ENCODE measurements at regions not wholly inside any gene's neighbourhood (a gene's known extent, or its start where the extent isn't known, plus 50 kb on each side); places are given as distances from the start of the nearest gene placed in this dataset.

- no peak overlapping the region for H2BK5ac ChIP-seq (ENCODE audit: low read depth, low read length, poor library complexity, severe bottlenecking)
- intact Hi-C loops (cut with micrococcal nuclease) (no loop called here), dilution Hi-C loops (cut with HindIII; ENCODE audit: low sequenced_read_pairs, unreplicated experiment) (no loop called here), in situ Hi-C loops (cut with MboI; ENCODE audit: low sequenced_read_pairs) (no loop called here)
- H4K8ac ChIP-seq (ENCODE audit: low read depth in 2 of 2, low read length in 2 of 2): no peak overlapping the region
- no peak overlapping the region for H2AFZ ChIP-seq (replicated peaks; ENCODE audit: low read length, poor library complexity)
- no peaks in the 10 kb centered on the region for H3K36me3 ChIP-seq (ENCODE audit: control insufficient read depth, insufficient read depth, low read length)
- no TSS peak for BruUV-seq (replicated peaks)
- H3K27me3 ChIP-seq (ENCODE audit: control insufficient read depth, insufficient read depth, low read length): no peaks in the 10 kb centered on the region
- DNase-seq (no peak), ATAC-seq (ENCODE audit: low read depth) (no peak)
- H2BK120ac ChIP-seq (ENCODE audit: low read depth, low read length): no peak overlapping the region
- no CpG with 5 or more reads among the region's 1 CpG for WGBS, 2 experiments (ENCODE audit: extremely low coverage in 2 of 2, insufficient read length in 1 of 2)
- CTCF ChIA-PET: no interaction called here
- no peak overlapping the region for H3K4ac ChIP-seq (ENCODE audit: low read depth, low read length)
- no peak overlapping the region for H3K18ac ChIP-seq (ENCODE audit: low read depth, low read length)
- H4K20me1 ChIP-seq (ENCODE audit: insufficient read depth, low read length): no peaks in the 10 kb centered on the region
- H3K27ac ChIP-seq (ENCODE audit: insufficient read depth, low read length): no peak overlapping the region
- no peak overlapping the region for H4K91ac ChIP-seq (ENCODE audit: insufficient read depth, low read depth, low read length)
- H2AK5ac ChIP-seq (ENCODE audit: low read depth, low read length): no peak overlapping the region
- H3K14ac ChIP-seq (replicated peaks; ENCODE audit: low read depth, low read length): no peak overlapping the region
- no peaks in the 10 kb centered on the region for H3K9me3 ChIP-seq (ENCODE audit: control insufficient read depth, insufficient read depth, low read length)
- H3K4me3 ChIP-seq (ENCODE audit: insufficient read depth, low read depth, low read length): no peak overlapping the region
- no peak overlapping the region for H3K56ac ChIP-seq (ENCODE audit: extremely low read depth, insufficient read depth, low read length)
- H3K4me2 ChIP-seq (ENCODE audit: low read depth, low read length): no peak overlapping the region
- H2BK15ac ChIP-seq (ENCODE audit: low read depth, low read length): no peak overlapping the region
- H3K9ac ChIP-seq (ENCODE audit: low read depth, low read length): no peak overlapping the region
- no peak overlapping the region for H2BK20ac ChIP-seq (ENCODE audit: low read depth, low read length)
- TF ChIP-seq RFX5 (IDR thresholded peaks at IDR 0.05; ENCODE audit: low read depth, low read length): no peak
- TF ChIP-seq MAFK (IDR thresholded peaks at IDR 0.05; ENCODE audit: low read depth, low read length): no peak
- no peak for TF ChIP-seq USF2 (IDR thresholded peaks at IDR 0.05; ENCODE audit: low read depth, low read length)
- no peak for TF ChIP-seq ELK1 (IDR thresholded peaks at IDR 0.05; ENCODE audit: borderline replicate concordance, low read depth, low read length)
- no peak for TF ChIP-seq CTCF (conservative IDR thresholded peaks at IDR 0.05; ENCODE audit: low read depth, low read length)
- no peak for TF ChIP-seq RCOR1 (IDR thresholded peaks at IDR 0.05; ENCODE audit: insufficient replicate concordance, low read length)
- no peak for TF ChIP-seq POLR2A (IDR thresholded peaks at IDR 0.05; ENCODE audit: low read depth, low read length)
- no peak for TF ChIP-seq MXI1 (IDR thresholded peaks at IDR 0.05; ENCODE audit: borderline replicate concordance, low read depth, low read length)
- TF ChIP-seq SMC3 (IDR thresholded peaks at IDR 0.05; ENCODE audit: low read depth, low read length): no peak
- no peak for TF ChIP-seq BHLHE40 (IDR thresholded peaks at IDR 0.05; ENCODE audit: low read depth, low read length)
- no peak for TF ChIP-seq CHD1 (IDR thresholded peaks at IDR 0.05; ENCODE audit: low read depth, low read length)
- no peak for TF ChIP-seq CEBPB (IDR thresholded peaks at IDR 0.05; ENCODE audit: low read depth, low read length)
- TF ChIP-seq FOS (IDR thresholded peaks at IDR 0.05; ENCODE audit: low read depth, low read length): no peak
- TF ChIP-seq RAD21 (IDR thresholded peaks at IDR 0.05; ENCODE audit: low read length): no peak
- no peak for TF ChIP-seq NFE2L2 (IDR thresholded peaks at IDR 0.05; ENCODE audit: low read depth, low read length)
- no peak for TF ChIP-seq MAZ (IDR thresholded peaks at IDR 0.05; ENCODE audit: borderline replicate concordance, low read depth, low read length)
- H3K9me1 ChIP-seq (ENCODE audit: insufficient read depth, low read length): no peaks in the 10 kb centered on the region
- H2AK9ac ChIP-seq (replicated peaks; ENCODE audit: low read depth, low read length, poor library complexity): no peak overlapping the region
- no peaks in the 10 kb centered on the region for H3K79me1 ChIP-seq (ENCODE audit: low read depth in 1 of 2, low read length in 2 of 2)
- no peak overlapping the region for H4K5ac ChIP-seq (ENCODE audit: low read depth, low read length)
- H3K23ac ChIP-seq (ENCODE audit: low read depth, low read length): no peak overlapping the region
- POLR2A ChIA-PET (ENCODE audit: unreplicated experiment): no interaction called here
- no peaks in the 10 kb centered on the region for H3K4me1 ChIP-seq (ENCODE audit: control insufficient read depth, insufficient read depth, low read length)
These were observed 1477.8 kb downstream of the FAM181B start for GRCh38 chr11:81255895-81256294.
